ENCODE measurements at regions not wholly inside any gene's neighbourhood (a gene's known extent, or its start where the extent isn't known, plus 50 kb on each side); places are given as distances from the start of the nearest gene placed in this dataset.

GRCh38 chr9:75589497-75589896, 301.0 kb upstream of the PCSK5 start:
- H4K20me1 ChIP-seq (ENCODE audit: insufficient read depth, low read length), result no peaks in the 10 kb centered on the region
- no TSS peak for BruUV-seq (replicated peaks)
- intact Hi-C loops (cut with micrococcal nuclease; ENCODE audit: unreplicated experiment) (loop anchor here (10.0 kb wide), 1 partner anchor 325 kb away; no protein-coding TSS in a partner anchor), in situ Hi-C loops (cut with HindIII; ENCODE audit: extremely low pct_ligation_motif_present, low pct_unique_long_range_greater_than_20kb) (no loop called here)
- no peak overlapping the region for H3K9ac ChIP-seq (ENCODE audit: insufficient read depth, low read depth, low read length)
- DNase-seq (ENCODE audit: low spot score) (no peak), FAIRE-seq (no peak), ATAC-seq (no peak)
- H2AFZ ChIP-seq (ENCODE audit: low read length), result no peak overlapping the region
- CTCF ChIA-PET (ENCODE audit: low intra/inter-chr PET ratio, low total read pairs), result no interaction called here
- H3K27me3 ChIP-seq (ENCODE audit: control insufficient read depth in 1 of 2, insufficient read depth in 2 of 2, low read length in 2 of 2), result no peaks in the 10 kb centered on the region
- TF ChIP-seq ZBTB46 (CRISPR knock-in tag; IDR thresholded peaks at IDR 0.05; ENCODE audit: borderline replicate concordance), result no peak
- no peak for TF ChIP-seq IKZF4 (CRISPR knock-in tag; IDR thresholded peaks at IDR 0.05; ENCODE audit: borderline replicate concordance, low read depth, not compliant biosample characterization)
- no peak for TF ChIP-seq MXD4 (CRISPR knock-in tag; IDR thresholded peaks at IDR 0.05)
- TF ChIP-seq ZNF318 (CRISPR knock-in tag; IDR thresholded peaks at IDR 0.05), result no peak
- no peak for TF ChIP-seq ZNF788 (CRISPR knock-in tag; IDR thresholded peaks at IDR 0.05; ENCODE audit: borderline replicate concordance)
- H3K27ac ChIP-seq (ENCODE audit: extremely low read length, insufficient read depth, low read length), result no peak overlapping the region
- H3K4me1 ChIP-seq (ENCODE audit: insufficient read depth, low read length), result no peaks in the 10 kb centered on the region
- no peak overlapping the region for H3K4me2 ChIP-seq (ENCODE audit: low read depth, low read length)
- H3K79me2 ChIP-seq (ENCODE audit: insufficient read depth, low read length), result no peaks in the 10 kb centered on the region
- H3K4me3 ChIP-seq (replicated peaks in 1 of 3; ENCODE audit: insufficient read depth in 1 of 3, low read depth in 2 of 3, low read length in 3 of 3), result no peak overlapping the region
- H3K36me3 ChIP-seq (replicated peaks in 1 of 2; ENCODE audit: control insufficient read depth in 1 of 2, insufficient read depth in 2 of 2, low read length in 2 of 2), result no peaks in the 10 kb centered on the region
- no peaks in the 10 kb centered on the region for H3K9me3 ChIP-seq (ENCODE audit: low read length)
- 8% methylated on average over 2 of the region's 2 CpGs for WGBS (ENCODE audit: low lambda C conversion rate)
- POLR2A ChIA-PET, result no interaction called here
